ENCODE measurements at regions not wholly inside any gene's neighbourhood (a gene's known extent, or its start where the extent isn't known, plus 50 kb on each side); places are given as distances from the start of the nearest gene placed in this dataset.

GRCh38 chr2:18066066-18066465 lies 187.6 kb downstream of the KCNS3 start:
- TF ChIP-seq, protein P1, sequence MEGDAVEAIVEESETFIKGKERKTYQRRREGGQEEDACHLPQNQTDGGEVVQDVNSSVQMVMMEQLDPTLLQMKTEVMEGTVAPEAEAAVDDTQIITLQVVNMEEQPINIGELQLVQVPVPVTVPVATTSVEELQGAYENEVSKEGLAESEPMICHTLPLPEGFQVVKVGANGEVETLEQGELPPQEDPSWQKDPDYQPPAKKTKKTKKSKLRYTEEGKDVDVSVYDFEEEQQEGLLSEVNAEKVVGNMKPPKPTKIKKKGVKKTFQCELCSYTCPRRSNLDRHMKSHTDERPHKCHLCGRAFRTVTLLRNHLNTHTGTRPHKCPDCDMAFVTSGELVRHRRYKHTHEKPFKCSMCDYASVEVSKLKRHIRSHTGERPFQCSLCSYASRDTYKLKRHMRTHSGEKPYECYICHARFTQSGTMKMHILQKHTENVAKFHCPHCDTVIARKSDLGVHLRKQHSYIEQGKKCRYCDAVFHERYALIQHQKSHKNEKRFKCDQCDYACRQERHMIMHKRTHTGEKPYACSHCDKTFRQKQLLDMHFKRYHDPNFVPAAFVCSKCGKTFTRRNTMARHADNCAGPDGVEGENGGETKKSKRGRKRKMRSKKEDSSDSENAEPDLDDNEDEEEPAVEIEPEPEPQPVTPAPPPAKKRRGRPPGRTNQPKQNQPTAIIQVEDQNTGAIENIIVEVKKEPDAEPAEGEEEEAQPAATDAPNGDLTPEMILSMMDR (IDR thresholded peaks at IDR 0.05; ENCODE audit: control insufficient read depth, insufficient read depth, low read depth, low read length, missing control alignments): no peak
- no peak for DNase-seq (ENCODE audit: low read depth)
- H3K4me3 ChIP-seq (ENCODE audit: control insufficient read depth, low read depth, low read length): no peak overlapping the region

GRCh38 chr2:18065249-18065648 lies 186.8 kb downstream of the KCNS3 start:
- DNase-seq (ENCODE audit: low read depth): no peak
- H3K4me3 ChIP-seq (ENCODE audit: control insufficient read depth, low read depth, low read length): no peak overlapping the region
- TF ChIP-seq, protein P1 (IDR thresholded peaks at IDR 0.05; ENCODE audit: control insufficient read depth, insufficient read depth, low read depth, low read length, missing control alignments): no peak

DNA sequence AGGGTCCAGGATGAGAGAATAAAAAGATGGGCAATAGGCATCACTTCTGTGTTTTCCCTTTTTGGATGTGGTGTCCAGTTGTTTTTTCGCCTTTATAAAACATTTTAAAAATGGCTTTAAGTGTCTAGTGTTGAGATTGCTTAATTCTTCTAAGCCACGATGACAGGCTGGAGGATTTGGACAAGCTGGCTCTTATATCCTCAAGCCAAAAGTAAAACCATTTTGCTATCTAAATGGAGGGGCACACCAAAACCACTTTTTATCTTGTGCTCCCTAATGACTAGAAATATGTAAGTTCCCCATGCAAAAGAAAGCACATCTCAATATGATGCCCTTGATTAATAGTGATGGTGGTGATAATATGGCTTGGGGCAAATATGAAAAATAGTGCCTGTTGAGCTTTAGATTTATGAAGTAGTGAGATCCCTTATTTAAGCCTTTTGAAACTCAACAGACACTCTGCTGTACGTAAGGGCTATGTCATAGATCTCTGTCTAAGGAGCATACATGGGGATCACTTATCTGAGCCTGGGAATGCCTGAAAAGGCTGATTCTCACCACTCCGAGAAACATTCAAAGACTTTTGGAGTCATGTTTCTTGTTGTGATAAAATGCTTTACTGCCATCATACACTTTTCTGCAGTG lies 185.5 kb downstream of the KCNS3 start:
- DNase-seq (ENCODE audit: low read depth): no peak
- TF ChIP-seq, protein P1 (IDR thresholded peaks at IDR 0.05; ENCODE audit: control insufficient read depth, insufficient read depth, low read depth, low read length, missing control alignments): no peak
- no peak overlapping the region for H3K4me3 ChIP-seq (ENCODE audit: control insufficient read depth, low read depth, low read length)

DNA sequence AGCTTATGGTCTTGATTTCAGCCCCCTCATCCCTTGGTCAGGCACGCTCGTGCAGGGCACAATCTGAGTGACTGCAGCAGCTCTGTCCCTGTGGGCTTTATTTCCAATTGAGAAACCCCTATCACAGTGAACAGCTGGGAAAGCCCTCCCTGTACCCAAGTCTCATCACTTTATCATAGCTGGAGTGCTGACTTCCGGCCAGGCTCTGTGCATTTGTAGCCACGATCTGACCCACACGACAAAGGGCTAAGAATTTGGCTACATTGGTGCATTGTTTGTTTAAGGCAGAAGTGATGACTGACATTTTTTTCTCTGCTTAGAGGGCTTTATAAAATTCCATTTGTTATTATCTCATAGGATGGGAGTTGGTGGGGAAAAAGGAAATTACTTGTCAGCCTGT lies 184.4 kb downstream of the KCNS3 start:
- no peak for DNase-seq (ENCODE audit: low read depth)
- TF ChIP-seq, protein P1 (IDR thresholded peaks at IDR 0.05; ENCODE audit: control insufficient read depth, insufficient read depth, low read depth, low read length, missing control alignments): no peak
- H3K4me3 ChIP-seq (ENCODE audit: control insufficient read depth, low read depth, low read length): no peak overlapping the region

DNA sequence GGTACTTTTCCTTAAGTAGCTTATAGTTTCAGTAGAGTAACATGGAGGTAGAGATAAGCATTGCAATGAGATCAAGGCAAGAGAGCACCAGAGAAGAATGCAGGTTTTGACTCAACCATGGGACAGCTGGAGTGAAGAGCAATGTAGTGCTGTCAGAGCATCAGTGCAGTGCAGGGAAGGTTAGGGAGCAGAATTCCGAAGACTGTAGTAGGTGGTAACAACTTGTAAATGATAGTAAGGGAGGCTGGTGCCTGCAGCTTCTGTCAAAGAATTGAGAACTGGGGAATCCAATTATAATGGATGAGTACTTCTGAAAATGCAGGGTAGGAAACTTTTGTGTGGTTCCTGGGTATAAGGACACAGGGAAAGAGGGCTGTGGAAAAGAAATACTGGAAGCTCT lies 183.2 kb downstream of the KCNS3 start:
- no peak for DNase-seq (ENCODE audit: low read depth)
- H3K4me3 ChIP-seq (ENCODE audit: control insufficient read depth, low read depth, low read length): no peak overlapping the region
- TF ChIP-seq, protein P1 (IDR thresholded peaks at IDR 0.05; ENCODE audit: control insufficient read depth, insufficient read depth, low read depth, low read length, missing control alignments): no peak

DNA sequence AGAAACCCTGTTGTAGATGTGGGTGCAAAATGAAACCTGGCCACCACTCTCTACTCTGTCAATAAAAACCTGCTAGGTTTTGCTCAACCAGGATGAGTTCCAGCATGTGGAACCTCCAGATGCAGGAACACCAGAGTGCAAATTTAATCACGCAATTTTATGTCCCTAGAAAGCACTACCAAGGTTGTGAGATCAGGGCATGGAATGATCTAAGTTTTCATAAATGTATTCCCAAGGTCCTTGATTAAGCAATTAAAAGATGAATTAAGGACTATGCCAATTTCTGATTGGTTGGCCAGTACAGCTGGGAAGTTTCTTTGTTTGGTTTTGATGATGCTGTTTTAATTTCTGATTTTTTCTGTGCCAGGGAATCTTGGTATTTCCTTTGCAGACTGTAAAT lies 179.2 kb downstream of the KCNS3 start:
- TF ChIP-seq, protein P1 (IDR thresholded peaks at IDR 0.05; ENCODE audit: control insufficient read depth, insufficient read depth, low read depth, low read length, missing control alignments): no peak
- DNase-seq (ENCODE audit: low read depth): no peak
- H3K4me3 ChIP-seq (ENCODE audit: control insufficient read depth, low read depth, low read length): no peak overlapping the region

Measured in AG09309 (cell line).